ENCODE measurements at regions not wholly inside any gene's neighbourhood (a gene's known extent, or its start where the extent isn't known, plus 50 kb on each side); places are given as distances from the start of the nearest gene placed in this dataset.

DNA sequence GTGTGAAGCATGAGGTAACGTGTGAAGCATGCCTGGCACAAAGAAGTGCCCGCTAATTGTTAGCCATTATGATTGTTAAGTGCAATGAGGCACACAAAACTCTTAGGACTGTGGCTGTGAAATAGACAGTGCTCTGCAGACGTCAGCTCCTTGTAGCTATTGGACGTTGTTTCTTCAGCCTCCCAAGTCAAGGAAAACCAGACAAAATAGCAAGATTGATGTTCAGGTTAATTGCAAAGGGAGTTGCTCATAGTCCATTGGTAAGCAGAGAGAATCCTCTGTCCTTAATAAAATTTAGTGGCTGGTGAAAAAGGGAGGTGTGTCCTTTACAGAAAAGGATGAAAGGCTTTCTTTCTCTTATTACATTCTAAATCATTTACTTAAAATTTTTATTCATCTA is 54.6 kb upstream of the MBP start:
- DNase-seq: no peak

GRCh38 chr18:77191071-77191751 is 58.4 kb upstream of the GALR1 start:
- peak; percentile 51 for DNase-seq

- DNase-seq: no peak
Observed at GRCh38 chr18:77197073-77197472, 52.6 kb upstream of the GALR1 start.

- no peak for DNase-seq
Observed at GRCh38 chr18:77198663-77199062, 51.0 kb upstream of the GALR1 start.

DNA sequence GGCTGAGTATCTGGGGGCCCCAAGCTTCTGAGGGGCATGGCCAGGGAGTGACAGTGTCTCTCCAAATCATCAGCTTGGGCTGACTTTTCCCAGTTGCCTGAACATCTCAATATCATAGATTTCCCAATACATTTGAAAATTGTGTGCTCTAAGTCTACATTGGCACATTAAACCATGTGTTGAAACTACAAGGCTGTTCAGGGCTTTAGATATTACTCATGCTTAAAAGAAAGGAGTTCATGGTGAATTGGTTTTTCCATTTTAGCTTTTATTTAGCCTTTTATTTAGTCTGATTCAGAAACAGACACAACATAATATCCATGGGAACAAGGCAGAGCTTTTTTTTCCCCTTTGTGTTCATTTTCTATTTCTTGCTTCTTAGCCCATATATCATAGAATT is 49.9 kb upstream of the GALR1 start:
- DNase-seq: no peak

Data from eye (tissue), 1 donor.